ENCODE measurements at regions not wholly inside any gene's neighbourhood (a gene's known extent, or its start where the extent isn't known, plus 50 kb on each side); places are given as distances from the start of the nearest gene placed in this dataset.
"Not testable (repeated sequence)": the region's sequence is repeated elsewhere in the genome, so short reads cannot be mapped to it uniquely, and the experiment has no call there.

GRCh38 chr5:143659599-143660238, 152.2 kb upstream of the HMHB1 start:
- DNase-seq = no peak

GRCh38 chr5:143658956-143659355, 153.0 kb upstream of the HMHB1 start:
- DNase-seq = no peak

- DNase-seq = peak; percentile 68
Observed at GRCh38 chr5:143657647-143658285, 154.2 kb upstream of the HMHB1 start.

GRCh38 chr5:143653766-143654282, 158.1 kb upstream of the HMHB1 start:
- no peak for DNase-seq

- DNase-seq = no peak
Observed at GRCh38 chr5:143653256-143653655, 158.7 kb upstream of the HMHB1 start.

GRCh38 chr5:143652108-143652700, 159.8 kb upstream of the HMHB1 start:
- no peak for DNase-seq

- DNase-seq = no peak
Observed at GRCh38 chr5:143649937-143650621, 161.9 kb upstream of the HMHB1 start.

GRCh38 chr5:143648696-143649095, 163.3 kb upstream of the HMHB1 start:
- no peak for DNase-seq

- DNase-seq = no peak
Observed at GRCh38 chr5:143646961-143647360, 165.0 kb upstream of the HMHB1 start.

- DNase-seq = no peak
Observed at GRCh38 chr5:143645356-143645755, 166.6 kb upstream of the HMHB1 start.

- no peak for DNase-seq
Observed at GRCh38 chr5:143644727-143645126, 167.2 kb upstream of the HMHB1 start.

GRCh38 chr5:143642791-143643190, 169.2 kb upstream of the HMHB1 start:
- DNase-seq = no peak

- DNase-seq = no peak
Observed at GRCh38 chr5:143641549-143642355, 170.2 kb upstream of the HMHB1 start.

GRCh38 chr5:143638654-143639053, 173.3 kb upstream of the HMHB1 start:
- DNase-seq = no peak

- no peak for DNase-seq
Observed at GRCh38 chr5:143636931-143637528, 174.9 kb upstream of the HMHB1 start.

- no peak for DNase-seq
Observed at GRCh38 chr5:143635888-143636287, 176.1 kb upstream of the HMHB1 start.

GRCh38 chr5:143635146-143635752, 176.7 kb upstream of the HMHB1 start:
- DNase-seq = no peak

- no peak for DNase-seq
Observed at GRCh38 chr5:143634689-143635088, 177.3 kb upstream of the HMHB1 start.

- no peak for DNase-seq
Observed at GRCh38 chr5:143629871-143630659, 181.9 kb upstream of the HMHB1 start.

GRCh38 chr5:143625048-143625447, 186.9 kb upstream of the HMHB1 start:
- DNase-seq = not testable (repeated sequence)

GRCh38 chr5:143624465-143624864, 187.5 kb upstream of the HMHB1 start:
- DNase-seq = no peak

Measured in NCI-H187 treated with DMSO at 0.1 percent for 48 hours (cell line).